ENCODE measurements at regions not wholly inside any gene's neighbourhood (a gene's known extent, or its start where the extent isn't known, plus 50 kb on each side); places are given as distances from the start of the nearest gene placed in this dataset.

- Mint-ChIP-seq H3K4me1 (ENCODE audit: low read depth) (peaks cover 30% of the 10 kb centered on the region), H3K36me3 (ENCODE audit: insufficient read depth) (no peaks in the 10 kb centered on the region), H3K27ac (no peak overlapping the region), H3K27me3 (no peaks in the 10 kb centered on the region), H3K9me3 (ENCODE audit: low read depth) (no peaks in the 10 kb centered on the region), H3K4me3 (ENCODE audit: low read depth) (no peak overlapping the region)
- TF ChIP-seq CTCF (IDR thresholded peaks at IDR 0.05; ENCODE audit: unreplicated experiment) = no peak
- no peak for DNase-seq (ENCODE audit: low spot score, unreplicated experiment)
These were observed 387.8 kb downstream of the CD83 start for GRCh38 chr6:14505401-14505800.

- H3K9me3 Mint-ChIP-seq (ENCODE audit: low read depth) = no peaks in the 10 kb centered on the region
- H3K4me1 Mint-ChIP-seq (ENCODE audit: low read depth) = peaks cover 25% of the 10 kb centered on the region
- H3K27me3 Mint-ChIP-seq = peaks cover 4% of the 10 kb centered on the region
- DNase-seq (ENCODE audit: low spot score, unreplicated experiment) = no peak
- H3K4me3 Mint-ChIP-seq (ENCODE audit: low read depth) = no peak overlapping the region
- H3K36me3 Mint-ChIP-seq (ENCODE audit: insufficient read depth) = no peaks in the 10 kb centered on the region
- peak overlapping the region; percentile 88 for H3K27ac Mint-ChIP-seq
- TF ChIP-seq CTCF (IDR thresholded peaks at IDR 0.05; ENCODE audit: unreplicated experiment) = no peak
These were observed 389.2 kb downstream of the CD83 start for GRCh38 chr6:14506656-14507246.

GRCh38 chr6:14509120-14509519 is 391.5 kb downstream of the CD83 start:
- Mint-ChIP-seq H3K4me3 (ENCODE audit: low read depth) (no peak overlapping the region), H3K4me1 (ENCODE audit: low read depth) (peaks cover 29% of the 10 kb centered on the region), H3K27me3 (peaks cover 6% of the 10 kb centered on the region), H3K27ac (no peak overlapping the region), H3K36me3 (ENCODE audit: insufficient read depth) (peaks cover 2% of the 10 kb centered on the region), H3K9me3 (ENCODE audit: low read depth) (peaks cover 2% of the 10 kb centered on the region)
- no peak for TF ChIP-seq CTCF (IDR thresholded peaks at IDR 0.05; ENCODE audit: unreplicated experiment)
- no peak for DNase-seq (ENCODE audit: low spot score, unreplicated experiment)

GRCh38 chr6:14510038-14510437 is 392.5 kb downstream of the CD83 start:
- peaks cover 28% of the 10 kb centered on the region for H3K4me1 Mint-ChIP-seq (ENCODE audit: low read depth)
- peaks cover 6% of the 10 kb centered on the region for H3K27me3 Mint-ChIP-seq
- DNase-seq (ENCODE audit: low spot score, unreplicated experiment) = no peak
- H3K27ac Mint-ChIP-seq = no peak overlapping the region
- H3K4me3 Mint-ChIP-seq (ENCODE audit: low read depth) = no peak overlapping the region
- TF ChIP-seq CTCF (IDR thresholded peaks at IDR 0.05; ENCODE audit: unreplicated experiment) = no peak
- peaks cover 2% of the 10 kb centered on the region for H3K9me3 Mint-ChIP-seq (ENCODE audit: low read depth)
- peaks cover 2% of the 10 kb centered on the region for H3K36me3 Mint-ChIP-seq (ENCODE audit: insufficient read depth)

- no peak for DNase-seq (ENCODE audit: low spot score, unreplicated experiment)
- Mint-ChIP-seq H3K9me3 (ENCODE audit: low read depth) (peaks cover 2% of the 10 kb centered on the region), H3K4me3 (ENCODE audit: low read depth) (no peak overlapping the region), H3K36me3 (ENCODE audit: insufficient read depth) (peaks cover 2% of the 10 kb centered on the region), H3K4me1 (ENCODE audit: low read depth) (peaks cover 17% of the 10 kb centered on the region), H3K27me3 (peaks cover 6% of the 10 kb centered on the region), H3K27ac (no peak overlapping the region)
- no peak for TF ChIP-seq CTCF (IDR thresholded peaks at IDR 0.05; ENCODE audit: unreplicated experiment)
These were observed 393.6 kb downstream of the CD83 start for GRCh38 chr6:14511061-14511586.

Measured in progenitor cell of endocrine pancreas (in vitro differentiated cells).